A549 (cell line): ENCODE measurements at regions not wholly inside any gene's neighbourhood (a gene's known extent, or its start where the extent isn't known, plus 50 kb on each side); places are given as distances from the start of the nearest gene placed in this dataset.

Experiments used
- ATAC-seq, 2 experiments: fragments of 200-7000 bp in 1 of 2; fragments of >200 bp in 1 of 2; cut with Nextera tagmentation in 1 of 2; cut with Tn5 transposase in 1 of 2; 3 replicates each; pipeline versions ENCODE4 v1.8.0 to v1.9.1; 2018 to 2020; ENCODE audit warnings: mild to moderate bottlenecking in 1 of 2, moderate library complexity in 1 of 2
- CTCF ChIA-PET: fragments of 300-600 bp; sonication (Branson Sonifier 250); formaldehyde crosslinking; extraction: SDS; loops from one replicate; lab custom pipeline; 2021; ENCODE audit warnings: antibody characterized with exemption, inconsistent platforms; lab: Yijun Ruan, JAX
- POLR2A ChIA-PET: fragments of 350-600 bp; formaldehyde crosslinking; extraction: SDS; loops from one replicate; lab custom pipeline; 2021; ENCODE audit warnings: antibody characterized with exemption, inconsistent platforms; lab: Yijun Ruan, JAX
- DNase-seq, 2 experiments: peaks; one replicate each; pipeline versions ENCODE4 v3.0.0 to v3.0.0-alpha.2; 2011 to 2016; ENCODE audit warnings: low read depth in 1 of 2, low spot score in 1 of 2
- FAIRE-seq: peaks from 2 replicates; lab custom pipeline; 2011; peaks lifted over from hg19 to GRCh38; lab: Jason Lieb, UNC
- H3K27ac ChIP-seq, 2 experiments: fragments of >200 bp; sonication (Bioruptor Twin); formaldehyde crosslinking; 3 replicates each; pipeline ENCODE4 v1.5.1; 2016 to 2017
- H3K4me1 ChIP-seq: fragments of >200 bp; sonication (Bioruptor Twin); formaldehyde crosslinking; 3 replicates; pipeline ENCODE4 v1.6.1; 2016
- H3K4me2 ChIP-seq: fragments of >200 bp; sonication (Bioruptor Twin); formaldehyde crosslinking; 3 replicates; pipeline ENCODE4 v1.6.1; 2016
- H3K4me3 ChIP-seq: fragments of >200 bp; sonication (Bioruptor Twin); formaldehyde crosslinking; 3 replicates; pipeline ENCODE4 v1.5.1; 2016
- H3K9me3 ChIP-seq: fragments of >200 bp; sonication (Bioruptor Twin); formaldehyde crosslinking; 3 replicates; pipeline ENCODE4 v1.6.1; 2016
- ATOH8 ChIP-seq: fragments of 250-450 bp; sonication (Bioruptor Pico); IDR thresholded peaks from 2 replicates; pipeline ENCODE4 v1.5.0; 2020; ENCODE audit warnings: low read depth, mild to moderate bottlenecking, moderate library complexity
- BCL3 ChIP-seq: fragments of >200 bp; sonication (Bioruptor Twin); formaldehyde crosslinking; IDR thresholded peaks from 3 replicates; pipeline ENCODE4 v1.6.1; 2016
- BHLHE40 ChIP-seq: IDR thresholded peaks from 2 replicates; pipeline ENCODE4 v1.6.1; 2012; ENCODE audit warnings: low read depth, low read length, inconsistent platforms
- E2F6 ChIP-seq: IDR thresholded peaks from 2 replicates; pipeline ENCODE4 v1.6.1; 2012; ENCODE audit warnings: low read depth, borderline replicate concordance
- EHF ChIP-seq: fragments of 250-450 bp; sonication (Bioruptor Pico); IDR thresholded peaks from 2 replicates; pipeline ENCODE4 v1.5.0; 2020; ENCODE audit warnings: mild to moderate bottlenecking
- ELK1 ChIP-seq: fragments of 150-350 bp; IDR thresholded peaks from 2 replicates; pipeline ENCODE4 v1.6.1; 2014; ENCODE audit warnings: low read depth, mild to moderate bottlenecking, low read length
- FOXS1 ChIP-seq: fragments of 250-450 bp; sonication (Bioruptor Pico); IDR thresholded peaks from 2 replicates; pipeline ENCODE4 v1.5.0; 2020; ENCODE audit warnings: mild to moderate bottlenecking, moderate library complexity
- GATA3 ChIP-seq: IDR thresholded peaks from 2 replicates; pipeline ENCODE4 v1.6.1; 2012; ENCODE audit warnings: borderline replicate concordance
- HDAC2 ChIP-seq: fragments of 200-600 bp; sonication (generic); IDR thresholded peaks from 2 replicates; pipeline ENCODE4 v1.6.1; 2016
- HEYL ChIP-seq: fragments of 250-450 bp; sonication (Bioruptor Pico); IDR thresholded peaks from 2 replicates; pipeline ENCODE4 v1.8.0; 2021; ENCODE audit warnings: mild to moderate bottlenecking, moderate library complexity
- HOXB13 ChIP-seq: fragments of 250-450 bp; sonication (Bioruptor Pico); IDR thresholded peaks from 2 replicates; pipeline ENCODE4 v1.5.0; 2020; ENCODE audit warnings: low read depth, mild to moderate bottlenecking, moderate library complexity
- KDM1A ChIP-seq: fragments of 200-600 bp; sonication (generic); IDR thresholded peaks from 2 replicates; pipeline ENCODE4 v1.6.1; 2016; ENCODE audit warnings: low read depth, mild to moderate bottlenecking
- MAFK ChIP-seq: fragments of 450-650 bp; IDR thresholded peaks from 2 replicates; pipeline ENCODE4 v1.6.1; 2014; ENCODE audit not compliant: partially characterized antibody
- MAX ChIP-seq: IDR thresholded peaks from 2 replicates; pipeline ENCODE4 v1.6.1; 2012
- MYC ChIP-seq: IDR thresholded peaks from 2 replicates; pipeline ENCODE4 v1.6.1; 2012; ENCODE audit warnings: mild to moderate bottlenecking, inconsistent platforms, low read length, improper control_type of control experiment, borderline replicate concordance
- PHF8 ChIP-seq: fragments of 200-600 bp; sonication (generic); IDR thresholded peaks from 2 replicates; pipeline ENCODE4 v1.6.1; 2016; ENCODE audit warnings: low read depth, mild to moderate bottlenecking, antibody characterized with exemption, moderate library complexity, borderline replicate concordance
- POLR2A ChIP-seq: IDR thresholded peaks from 2 replicates; pipeline ENCODE4 v1.6.1; 2012; ENCODE audit warnings: mild to moderate bottlenecking, low read length
- POLR2AphosphoS2 ChIP-seq: conservative IDR thresholded peaks from 2 replicates; pipeline ENCODE4 v1.6.1; 2012; ENCODE audit warnings: low read length, improper control_type of control experiment, inconsistent platforms
- REST ChIP-seq: fragments of 200-600 bp; sonication (generic); IDR thresholded peaks from 2 replicates; pipeline ENCODE4 v1.6.1; 2016; ENCODE audit warnings: antibody characterized with exemption, mild to moderate bottlenecking, moderate library complexity
- RFX5 ChIP-seq: fragments of 450-650 bp; IDR thresholded peaks from 2 replicates; pipeline ENCODE4 v1.7.1; 2014; ENCODE audit warnings: antibody characterized with exemption, mild to moderate bottlenecking, moderate library complexity
- SREBF2 ChIP-seq: fragments of 450-650 bp; IDR thresholded peaks from 2 replicates; pipeline ENCODE4 v1.6.1; 2014; ENCODE audit warnings: mild to moderate bottlenecking, moderate library complexity
- ZC3H11A ChIP-seq: fragments of 450-650 bp; IDR thresholded peaks from 2 replicates; pipeline ENCODE4 v1.6.1; 2014; ENCODE audit warnings: antibody characterized with exemption, mild to moderate bottlenecking
- ZNF302 ChIP-seq: fragments of 250-450 bp; sonication (Bioruptor Pico); IDR thresholded peaks from 2 replicates; pipeline ENCODE4 v1.9.0; 2021; ENCODE audit warnings: inconsistent platforms, mild to moderate bottlenecking, moderate library complexity
- whole genome bisulfite sequencing: methylation state at CpG from one replicate; pipeline ENCODE4 v1.1.6; 2017; ENCODE audit errors: missing lambda C conversion rate; 5-methylcytosine and 5-hydroxymethylcytosine counted together
- TF ChIP-seq, protein P1 (sequence below): fragments of >200 bp; sonication (Bioruptor Twin); formaldehyde crosslinking; IDR thresholded peaks from 2 replicates; pipeline ENCODE4 v1.6.1; 2016

DNA sequence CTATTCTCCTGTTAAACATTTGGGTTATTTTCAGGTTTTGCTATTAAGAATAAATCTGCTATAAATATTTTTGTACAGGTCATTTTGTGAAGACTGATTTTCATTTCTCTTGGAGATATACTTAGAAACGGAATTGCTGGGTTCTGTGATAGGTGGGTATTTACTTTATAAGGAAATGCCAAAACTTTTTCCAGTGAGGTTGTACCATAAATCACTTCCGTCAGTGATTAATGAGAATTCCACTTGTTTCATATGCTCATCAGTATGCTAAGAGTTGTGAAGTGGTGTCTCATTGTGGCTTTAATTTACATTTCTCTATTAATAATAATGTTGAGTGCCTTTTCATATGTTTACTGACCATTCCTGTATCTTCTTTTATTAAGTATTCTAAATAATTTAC is 84.0 kb upstream of the KLF14 start:
- no peak for FAIRE-seq
- TF ChIP-seq HDAC2 (no peak), MAFK (no peak), ZNF302 (CRISPR knock-in tag) (no peak), HOXB13 (CRISPR knock-in tag) (no peak), PHF8 (no peak), HEYL (no peak), RFX5 (no peak), GATA3 (no peak), POLR2AphosphoS2 (no peak), POLR2A (no peak), BHLHE40 (no peak), FOXS1 (CRISPR knock-in tag) (no peak), MAX (no peak), ATOH8 (CRISPR knock-in tag) (no peak), MYC (no peak)
- TF ChIP-seq, protein P1, sequence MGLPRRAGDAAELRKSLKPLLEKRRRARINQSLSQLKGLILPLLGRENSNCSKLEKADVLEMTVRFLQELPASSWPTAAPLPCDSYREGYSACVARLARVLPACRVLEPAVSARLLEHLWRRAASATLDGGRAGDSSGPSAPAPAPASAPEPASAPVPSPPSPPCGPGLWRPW: no peak

GRCh38 chr7:130821864-130822263 is 87.9 kb upstream of the KLF14 start:
- 81% methylated on average over 3 of the region's 3 CpGs for WGBS
- ChIA-PET CTCF (interaction anchor here (0.7 to 2.1 kb wide), 4 partner anchors 9 to 224 kb away, joined by 3 to 8 read pairs (median 5); no protein-coding TSS in a partner anchor), POLR2A (no interaction called here)
- ATAC-seq (no peak), FAIRE-seq (no peak), DNase-seq (no peak)
- H3K9me3 ChIP-seq: peaks cover 12% of the 10 kb centered on the region; the same call in 1 of the 3 replicates
- TF ChIP-seq REST (no peak), ZC3H11A (no peak), HDAC2 (no peak), MAX (no peak), KDM1A (no peak), E2F6 (no peak), BCL3 (no peak), RFX5 (no peak), POLR2A (no peak), FOXS1 (CRISPR knock-in tag) (no peak), ELK1 (no peak), EHF (CRISPR knock-in tag) (no peak), SREBF2 (no peak)
- no peak overlapping the region for H3K4me2 ChIP-seq
- H3K4me3 ChIP-seq: no peak overlapping the region
- no peak overlapping the region for H3K27ac ChIP-seq
- H3K4me1 ChIP-seq: no peaks in the 10 kb centered on the region

More for the DNA sequence above, 84.0 kb upstream of the KLF14 start:
- Histone ChIP-seq H3K9me3 (no peaks in the 10 kb centered on the region), H3K4me2 (no peak overlapping the region), H3K27ac (no peak overlapping the region), H3K4me3 (no peak overlapping the region), H3K4me1 (no peaks in the 10 kb centered on the region)
- ChIA-PET CTCF (no interaction called here), POLR2A (no interaction called here)
- DNase-seq: no peak
- ATAC-seq: no peak
- WGBS: 68% methylated on average over 2 of the region's 2 CpGs
